HS-5 (cell line): ENCODE measurements at regions not wholly inside any gene's neighbourhood (a gene's known extent, or its start where the extent isn't known, plus 50 kb on each side); places are given as distances from the start of the nearest gene placed in this dataset.
"Not testable (repeated sequence)": the region's sequence is repeated elsewhere in the genome, so short reads cannot be mapped to it uniquely, and the experiment has no call there.

Source experiments
- DNase-seq: peaks from one replicate; pipeline ENCODE4 v3.0.0-alpha.2; 2012; ENCODE audit warnings: low read depth

- DNase-seq = no peak
Observed at GRCh38 chr6:81465859-81466258, 286.6 kb downstream of the TENT5A start.

- no peak for DNase-seq
Observed at GRCh38 chr6:81456416-81456815, 296.1 kb downstream of the TENT5A start.

DNA sequence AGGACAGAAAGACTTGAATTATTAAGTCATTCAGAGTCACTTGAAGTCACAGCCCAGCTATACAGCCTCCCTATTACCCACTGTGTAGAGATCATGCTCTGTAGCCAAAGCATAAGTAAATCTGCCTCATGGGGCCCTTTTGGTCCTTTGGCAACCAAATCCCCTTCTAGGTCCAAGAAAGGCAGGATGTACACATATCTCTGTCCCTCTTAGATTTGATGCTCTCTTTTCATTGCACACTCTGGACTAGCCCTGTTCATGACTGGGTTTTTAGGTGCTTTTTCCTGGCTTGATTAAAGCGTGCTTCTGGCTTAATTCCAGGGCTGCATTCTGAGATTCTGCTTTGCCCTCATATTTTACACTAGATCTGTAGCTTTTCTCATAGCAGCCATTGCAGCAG lies 296.8 kb downstream of the TENT5A start:
- no peak for DNase-seq

DNA sequence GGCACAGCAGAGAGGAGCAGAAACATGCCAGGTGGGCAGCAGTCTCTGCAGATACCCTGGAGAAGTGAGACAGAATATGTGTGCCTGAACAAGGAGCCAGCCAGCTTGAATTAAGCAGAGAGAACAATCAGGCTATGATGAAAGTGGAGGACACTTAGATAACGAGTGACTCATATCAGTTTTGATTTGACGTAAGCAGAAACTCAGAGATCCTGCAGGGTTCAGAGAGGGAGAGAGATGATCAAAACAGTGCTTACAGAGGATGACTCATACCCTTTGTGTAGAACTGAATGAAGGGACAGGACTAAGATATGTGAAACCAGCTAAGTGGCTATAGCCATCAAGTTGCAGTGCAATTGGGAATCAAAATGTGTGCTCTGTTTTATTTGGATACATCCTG lies 300.7 kb downstream of the TENT5A start:
- DNase-seq = peak; percentile 85

- peak; percentile 38 for DNase-seq
Observed at GRCh38 chr6:81450180-81450579, 302.3 kb downstream of the TENT5A start.

DNA sequence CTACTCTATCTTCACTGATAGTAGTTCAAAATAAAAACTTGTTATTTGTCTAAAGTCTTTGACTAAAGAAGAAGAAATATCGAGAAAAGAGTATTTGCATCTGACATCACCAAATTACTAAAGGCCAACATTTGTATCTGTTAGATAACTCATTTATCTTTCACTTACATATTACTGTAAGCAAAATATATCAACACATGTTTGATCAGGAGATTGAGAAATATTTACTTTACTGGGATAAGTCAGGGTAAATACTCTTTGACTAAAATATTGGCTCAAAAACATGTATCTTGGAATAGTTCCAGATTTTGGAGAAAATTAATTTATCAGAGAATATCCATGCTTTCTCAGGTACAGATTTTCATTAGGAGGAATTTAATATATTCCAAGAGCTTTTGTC lies 306.0 kb downstream of the TENT5A start:
- DNase-seq = no peak

DNA sequence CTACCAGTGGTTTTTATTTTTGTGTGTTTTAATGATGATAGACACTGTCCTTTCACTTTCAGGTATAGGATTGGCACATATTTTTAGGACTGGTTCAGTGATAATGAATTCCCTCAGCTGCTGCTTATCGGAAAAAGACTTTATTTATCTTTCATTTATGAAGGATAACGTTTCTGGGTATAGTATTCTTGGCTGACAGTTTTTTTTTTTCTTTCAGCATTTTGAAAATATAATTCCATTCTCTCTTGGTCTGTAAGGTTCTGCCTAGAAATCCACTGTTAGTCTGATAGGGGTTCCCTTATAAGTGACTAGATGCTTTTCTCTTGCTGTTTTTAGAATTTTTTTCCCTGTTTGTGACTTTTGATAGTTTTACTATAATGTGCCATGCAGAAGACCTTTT lies 313.1 kb downstream of the TENT5A start:
- no peak for DNase-seq

- no peak for DNase-seq
Observed at GRCh38 chr6:81436990-81437389, 315.5 kb downstream of the TENT5A start.

GRCh38 chr6:81413306-81413705 lies 339.2 kb downstream of the TENT5A start:
- no peak for DNase-seq

- DNase-seq = no peak
Observed at GRCh38 chr6:81401970-81402690, 350.4 kb downstream of the TENT5A start.

GRCh38 chr6:81396916-81397315 lies 355.6 kb downstream of the TENT5A start:
- no peak for DNase-seq

DNA sequence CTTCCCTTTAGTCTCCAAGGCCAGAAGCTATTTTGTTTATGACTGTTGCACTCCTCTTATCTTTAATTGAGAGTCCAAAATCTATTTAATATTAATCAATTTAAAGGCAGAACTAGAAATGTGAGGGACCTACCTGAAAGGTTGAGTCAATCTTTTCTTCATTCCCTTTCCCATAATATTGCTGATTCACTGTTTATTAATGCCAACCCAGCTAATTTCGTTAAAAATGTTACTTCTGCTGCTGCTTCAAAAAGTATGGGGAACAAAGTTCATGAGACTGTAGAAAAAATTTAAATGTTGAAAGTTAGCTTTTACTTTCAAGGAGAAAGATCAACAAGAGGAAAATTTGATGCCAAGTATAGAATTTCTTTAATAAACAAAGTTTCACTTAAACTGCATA lies 365.3 kb downstream of the TENT5A start:
- no peak for DNase-seq

DNA sequence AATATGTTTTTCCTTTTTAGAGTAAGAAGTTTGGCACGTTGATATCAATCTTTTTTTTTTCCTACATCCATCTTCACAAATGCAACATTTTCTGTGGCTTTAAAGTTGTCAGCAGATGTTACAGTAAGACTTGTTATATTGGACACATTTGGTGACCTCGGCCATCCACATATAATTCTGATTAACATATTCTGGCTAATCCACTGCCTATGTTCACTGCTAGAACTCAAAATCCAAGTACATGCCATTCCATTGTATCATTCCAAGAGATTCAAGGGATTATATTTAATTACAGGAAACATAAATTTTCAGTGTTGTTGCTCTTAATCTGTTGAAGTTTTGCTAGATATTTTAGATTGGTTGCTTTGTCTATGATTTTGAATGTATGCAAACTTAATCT lies 367.6 kb downstream of the TENT5A start:
- DNase-seq = no peak

- no peak for DNase-seq
Observed at GRCh38 chr6:81383472-81383871, 369.0 kb downstream of the TENT5A start.

DNA sequence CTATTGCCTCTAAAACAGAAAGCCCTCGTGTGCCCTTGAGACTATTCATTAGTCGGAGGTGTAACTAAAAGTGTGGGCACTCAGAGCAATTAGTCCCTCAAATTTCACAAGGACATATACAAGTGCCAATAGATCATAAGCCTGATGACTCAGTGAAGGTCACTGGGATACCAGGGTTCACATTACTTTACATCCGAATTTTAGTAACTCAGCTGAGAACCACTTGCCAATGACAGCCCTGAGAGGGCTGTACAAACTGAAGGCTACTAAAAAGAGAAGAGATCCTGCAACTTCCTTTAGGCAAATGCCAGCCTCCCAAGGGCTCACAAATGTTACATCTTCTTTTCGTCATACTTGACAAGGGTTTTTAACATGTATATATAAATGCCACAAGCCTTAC lies 369.6 kb downstream of the TENT5A start:
- DNase-seq = no peak

DNA sequence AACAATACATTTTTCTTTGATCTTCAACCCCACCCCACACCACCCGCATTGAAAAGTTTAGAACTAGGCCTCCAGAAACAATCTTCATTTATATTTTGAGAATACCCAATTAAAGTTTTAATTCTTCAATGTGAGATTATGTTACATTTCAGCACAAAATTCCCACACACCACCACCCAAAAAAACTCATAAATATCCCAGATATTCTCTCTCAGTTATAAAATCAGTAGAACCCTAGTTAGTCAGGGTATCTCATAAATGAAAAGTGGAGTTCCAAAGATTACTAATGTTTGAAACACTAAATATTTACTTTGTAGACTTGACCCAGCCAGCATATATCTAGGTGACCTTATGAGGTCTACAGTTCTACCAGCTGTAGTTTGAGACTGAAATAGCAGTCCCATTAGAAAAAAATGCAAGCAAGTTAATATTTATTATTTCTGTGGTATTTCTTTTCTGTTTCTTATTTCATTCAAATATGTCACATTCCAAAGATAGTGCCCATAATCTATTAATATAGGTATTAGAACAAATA lies 371.0 kb downstream of the TENT5A start:
- DNase-seq = no peak

- DNase-seq = no peak
Observed at GRCh38 chr6:81380718-81381338, 371.7 kb downstream of the TENT5A start.

DNA sequence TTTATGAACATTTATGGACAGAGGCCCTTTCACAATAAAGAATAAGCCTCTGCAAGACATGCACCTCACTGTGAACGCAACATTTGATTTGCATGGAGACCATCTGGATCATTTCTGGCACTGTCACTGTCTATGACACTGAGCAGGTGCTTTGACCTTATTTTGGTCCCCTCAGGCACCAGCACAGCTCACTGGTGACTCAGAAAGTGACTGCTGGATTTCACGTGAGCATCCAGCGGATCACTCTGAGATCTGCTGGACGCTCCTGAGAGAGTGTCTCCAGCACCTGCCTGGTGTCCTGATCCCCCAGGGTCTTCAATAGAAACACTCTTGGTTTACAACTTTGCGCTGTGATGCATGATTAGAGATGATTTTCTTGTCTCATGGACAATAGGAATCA lies 375.7 kb downstream of the TENT5A start:
- no peak for DNase-seq

- no peak for DNase-seq
Observed at GRCh38 chr6:81373414-81373813, 379.1 kb downstream of the TENT5A start.

GRCh38 chr6:81371930-81372329 lies 380.6 kb downstream of the TENT5A start:
- DNase-seq = no peak

GRCh38 chr6:81366972-81367371 lies 385.5 kb downstream of the TENT5A start:
- DNase-seq = no peak

DNA sequence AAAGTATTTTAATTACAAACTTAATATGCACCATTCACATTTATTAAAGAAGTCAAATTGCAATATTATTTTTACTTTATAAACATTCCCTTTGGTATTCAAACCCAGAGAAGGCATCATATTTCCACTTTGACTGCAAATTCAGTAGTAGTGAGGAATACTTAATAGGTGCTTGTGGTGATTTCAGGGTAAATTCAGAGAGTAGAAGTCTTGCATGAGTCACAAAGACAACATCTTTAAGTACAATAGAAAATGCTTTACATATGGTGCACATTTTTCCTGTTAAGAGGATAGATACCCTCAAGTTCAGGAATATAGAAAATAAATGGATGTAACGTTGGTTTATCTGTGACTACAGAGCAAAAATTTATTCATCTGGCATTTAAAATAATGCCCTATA lies 390.2 kb downstream of the TENT5A start:
- peak; percentile 36 for DNase-seq

DNA sequence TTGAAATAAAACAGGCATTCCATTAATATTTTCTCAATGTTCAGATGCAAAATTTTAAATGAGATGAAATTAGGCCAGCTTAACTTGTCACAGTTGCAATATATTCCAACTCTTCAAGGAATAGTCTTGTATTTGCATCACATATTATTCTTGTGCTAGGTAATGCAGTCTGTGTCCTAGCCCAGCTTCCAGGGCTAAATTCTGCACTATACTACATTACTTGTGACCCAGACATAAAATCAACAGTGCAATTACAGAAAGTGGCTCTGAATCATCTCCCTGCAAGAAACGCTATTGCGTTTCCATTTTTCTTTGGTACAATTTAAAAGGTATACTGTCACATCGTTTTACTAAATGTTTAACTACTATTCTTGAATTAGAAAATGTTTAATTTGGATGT lies 399.2 kb downstream of the TENT5A start:
- no peak for DNase-seq

GRCh38 chr6:81344026-81344425 lies 408.5 kb downstream of the TENT5A start:
- DNase-seq = not testable (repeated sequence)
